MM.1S (cell line): ENCODE measurements at regions not wholly inside any gene's neighbourhood (a gene's known extent, or its start where the extent isn't known, plus 50 kb on each side); places are given as distances from the start of the nearest gene placed in this dataset.

ENCODE experiments used
- DNase-seq: peaks from one replicate; pipeline ENCODE4 v3.0.0-alpha.2; 2015
- H2AFZ ChIP-seq: fragments of 300-600 bp; sonication (generic); 2 replicates; pipeline ENCODE4 v1.6.0; 2016; ENCODE audit warnings: antibody characterized with exemption, low read length
- H3F3A ChIP-seq: fragments of 300-600 bp; sonication (generic); 2 replicates; pipeline ENCODE4 v1.6.1; 2016; ENCODE audit warnings: mild to moderate bottlenecking, antibody characterized with exemption, low read length, moderate library complexity, mixed read lengths; ENCODE audit not compliant: insufficient read depth
- H3K27ac ChIP-seq: fragments of 300-600 bp; sonication (generic); 2 replicates; pipeline ENCODE4 v1.5.1; 2016; ENCODE audit warnings: mild to moderate bottlenecking, low read length
- H3K27me3 ChIP-seq: fragments of 300-600 bp; sonication (generic); replicated peaks from 2 replicates; pipeline ENCODE4 v1.6.0; 2016; ENCODE audit warnings: low read length; ENCODE audit not compliant: insufficient read depth
- H3K36me3 ChIP-seq: fragments of 300-600 bp; sonication (generic); replicated peaks from 2 replicates; pipeline ENCODE4 v1.6.1; 2016; ENCODE audit warnings: mild to moderate bottlenecking, low read length, mixed read lengths; ENCODE audit not compliant: insufficient read depth
- H3K4me1 ChIP-seq: fragments of 300-600 bp; sonication (generic); 2 replicates; pipeline ENCODE4 v1.6.1; 2016; ENCODE audit warnings: low read length, mixed read lengths
- H3K4me2 ChIP-seq: fragments of 300-600 bp; sonication (generic); 2 replicates; pipeline ENCODE4 v1.6.0; 2016; ENCODE audit warnings: low read depth, low read length
- H3K4me3 ChIP-seq: fragments of 300-600 bp; sonication (generic); 2 replicates; pipeline ENCODE4 v1.5.1; 2016; ENCODE audit warnings: low read length, mixed read lengths
- H3K79me2 ChIP-seq: fragments of 300-600 bp; sonication (generic); 2 replicates; pipeline ENCODE4 v1.6.1; 2016; ENCODE audit warnings: mixed run types, low read length, mixed read lengths
- H3K9ac ChIP-seq: fragments of 300-600 bp; sonication (generic); 2 replicates; pipeline ENCODE4 v1.6.1; 2016; ENCODE audit warnings: low read length, mixed read lengths
- H3K9me2 ChIP-seq: fragments of 300-600 bp; sonication (generic); replicated peaks from 2 replicates; pipeline ENCODE4 v1.6.1; 2016; ENCODE audit warnings: mild to moderate bottlenecking, low read length, mixed read lengths; ENCODE audit not compliant: insufficient read depth
- H3K9me3 ChIP-seq: fragments of 300-600 bp; sonication (generic); replicated peaks from 2 replicates; pipeline ENCODE4 v1.6.1; 2016; ENCODE audit warnings: mild to moderate bottlenecking, low read length, mixed read lengths; ENCODE audit not compliant: insufficient read depth
- H4K20me1 ChIP-seq: fragments of 300-600 bp; sonication (generic); 2 replicates; pipeline ENCODE4 v1.6.1; 2016; ENCODE audit warnings: mild to moderate bottlenecking, low read length, moderate library complexity, mixed read lengths; ENCODE audit not compliant: insufficient read depth
- CTCF ChIP-seq: fragments of 300-600 bp; sonication (generic); IDR thresholded peaks from 2 replicates; pipeline ENCODE4 v1.5.1; 2016; ENCODE audit warnings: antibody characterized with exemption, low read length, mixed read lengths
- EZH2 ChIP-seq: fragments of 300-600 bp; sonication (generic); optimal IDR thresholded peaks from 2 replicates; pipeline ENCODE3; 2017; ENCODE audit warnings: low read depth, mild to moderate bottlenecking, antibody characterized with exemption, low read length, mixed read lengths
- EZH2phosphoT487 ChIP-seq: fragments of 300-600 bp; sonication (generic); IDR thresholded peaks from 2 replicates; pipeline ENCODE4 v1.6.1; 2018; ENCODE audit warnings: antibody characterized with exemption, low read length

- Histone ChIP-seq H3K4me1 (no peaks in the 10 kb centered on the region), H3K4me2 (no peak overlapping the region), H3K9ac (no peak overlapping the region), H3K9me3 (no peaks in the 10 kb centered on the region), H3K36me3 (no peaks in the 10 kb centered on the region), H4K20me1 (no peaks in the 10 kb centered on the region), H3K27ac (no peak overlapping the region), H2AFZ (no peak overlapping the region), H3K9me2 (no peaks in the 10 kb centered on the region), H3K27me3 (no peaks in the 10 kb centered on the region), H3F3A (no peaks in the 10 kb centered on the region), H3K4me3 (no peak overlapping the region), H3K79me2 (no peaks in the 10 kb centered on the region)
- TF ChIP-seq CTCF, result no peak
- TF ChIP-seq EZH2, result no peak
- TF ChIP-seq EZH2phosphoT487, result no peak
- no peak for DNase-seq
Observed at GRCh38 chr2:79294994-79295393, 135.4 kb upstream of the REG3A start.

- no peak for DNase-seq
- no peak for TF ChIP-seq EZH2phosphoT487
- TF ChIP-seq CTCF, result no peak
- TF ChIP-seq EZH2, result no peak
Observed at GRCh38 chr2:79292958-79293315, 133.4 kb upstream of the REG3A start.

GRCh38 chr2:79292239-79292957 lies 132.8 kb upstream of the REG3A start:
- Histone ChIP-seq H4K20me1 (no peaks in the 10 kb centered on the region), H3K4me1 (no peaks in the 10 kb centered on the region), H2AFZ (no peak overlapping the region), H3K27ac (no peak overlapping the region), H3K9ac (no peak overlapping the region), H3K27me3 (no peaks in the 10 kb centered on the region), H3K4me2 (no peak overlapping the region), H3K9me2 (no peaks in the 10 kb centered on the region), H3K79me2 (no peaks in the 10 kb centered on the region), H3F3A (no peaks in the 10 kb centered on the region), H3K36me3 (no peaks in the 10 kb centered on the region), H3K4me3 (no peak overlapping the region), H3K9me3 (no peaks in the 10 kb centered on the region)
- TF ChIP-seq EZH2phosphoT487 (no peak), EZH2 (no peak), CTCF (no peak)
- no peak for DNase-seq

More at GRCh38 chr2:79292958-79293315, 133.4 kb upstream of the REG3A start:
- no peak overlapping the region for H2AFZ ChIP-seq
- H3K9ac ChIP-seq, result no peak overlapping the region
- H3K79me2 ChIP-seq, result no peaks in the 10 kb centered on the region
- H3K36me3 ChIP-seq, result no peaks in the 10 kb centered on the region
- no peaks in the 10 kb centered on the region for H3K4me1 ChIP-seq
- no peaks in the 10 kb centered on the region for H3K9me3 ChIP-seq
- no peak overlapping the region for H3K27ac ChIP-seq
- no peak overlapping the region for H3K4me2 ChIP-seq
- no peaks in the 10 kb centered on the region for H4K20me1 ChIP-seq
- H3F3A ChIP-seq, result no peaks in the 10 kb centered on the region
- no peaks in the 10 kb centered on the region for H3K9me2 ChIP-seq
- no peak overlapping the region for H3K4me3 ChIP-seq
- H3K27me3 ChIP-seq, result no peaks in the 10 kb centered on the region
